ENCODE measurements at regions not wholly inside any gene's neighbourhood (a gene's known extent, or its start where the extent isn't known, plus 50 kb on each side); places are given as distances from the start of the nearest gene placed in this dataset.
"Not testable (repeated sequence)": the region's sequence is repeated elsewhere in the genome, so short reads cannot be mapped to it uniquely, and the experiment has no call there.

DNA sequence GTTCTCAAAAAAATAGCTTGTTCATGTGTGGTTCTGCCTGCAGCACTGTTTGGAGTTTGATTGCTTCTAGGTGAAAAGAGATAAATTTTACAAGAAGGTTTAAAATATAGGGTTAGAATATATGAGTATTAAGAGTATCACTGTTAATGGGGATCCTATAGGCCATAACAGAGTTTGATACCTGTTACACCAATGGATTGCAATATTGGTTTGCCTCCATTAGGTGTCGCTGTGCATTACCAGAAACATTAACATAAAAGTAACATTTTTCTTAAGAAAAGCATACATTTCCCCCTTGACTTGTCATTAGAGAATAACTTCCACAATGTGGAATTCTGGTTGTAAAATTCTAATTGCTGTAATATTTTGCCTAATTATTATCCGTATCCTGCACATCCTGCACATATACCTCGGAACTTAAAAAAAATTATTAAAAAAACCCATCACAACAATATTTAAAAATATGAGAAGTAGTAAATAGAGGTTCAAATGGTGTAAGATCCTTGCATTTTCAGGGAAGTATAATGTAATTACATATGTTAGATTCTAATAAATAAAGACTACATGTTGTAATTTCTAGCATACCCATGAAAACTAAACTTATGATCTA is 63.0 kb downstream of the CYP4A11 start:
- TF ChIP-seq, protein P1, sequence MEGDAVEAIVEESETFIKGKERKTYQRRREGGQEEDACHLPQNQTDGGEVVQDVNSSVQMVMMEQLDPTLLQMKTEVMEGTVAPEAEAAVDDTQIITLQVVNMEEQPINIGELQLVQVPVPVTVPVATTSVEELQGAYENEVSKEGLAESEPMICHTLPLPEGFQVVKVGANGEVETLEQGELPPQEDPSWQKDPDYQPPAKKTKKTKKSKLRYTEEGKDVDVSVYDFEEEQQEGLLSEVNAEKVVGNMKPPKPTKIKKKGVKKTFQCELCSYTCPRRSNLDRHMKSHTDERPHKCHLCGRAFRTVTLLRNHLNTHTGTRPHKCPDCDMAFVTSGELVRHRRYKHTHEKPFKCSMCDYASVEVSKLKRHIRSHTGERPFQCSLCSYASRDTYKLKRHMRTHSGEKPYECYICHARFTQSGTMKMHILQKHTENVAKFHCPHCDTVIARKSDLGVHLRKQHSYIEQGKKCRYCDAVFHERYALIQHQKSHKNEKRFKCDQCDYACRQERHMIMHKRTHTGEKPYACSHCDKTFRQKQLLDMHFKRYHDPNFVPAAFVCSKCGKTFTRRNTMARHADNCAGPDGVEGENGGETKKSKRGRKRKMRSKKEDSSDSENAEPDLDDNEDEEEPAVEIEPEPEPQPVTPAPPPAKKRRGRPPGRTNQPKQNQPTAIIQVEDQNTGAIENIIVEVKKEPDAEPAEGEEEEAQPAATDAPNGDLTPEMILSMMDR (IDR thresholded peaks at IDR 0.05; ENCODE audit: control extremely low read depth, extremely low read depth, low read depth, missing control alignments) = peak; percentile 51
- POLR2A ChIA-PET; CTCF ChIA-PET; DNase-seq (ENCODE audit: extremely low spot score): not testable (repeated sequence)

DNA sequence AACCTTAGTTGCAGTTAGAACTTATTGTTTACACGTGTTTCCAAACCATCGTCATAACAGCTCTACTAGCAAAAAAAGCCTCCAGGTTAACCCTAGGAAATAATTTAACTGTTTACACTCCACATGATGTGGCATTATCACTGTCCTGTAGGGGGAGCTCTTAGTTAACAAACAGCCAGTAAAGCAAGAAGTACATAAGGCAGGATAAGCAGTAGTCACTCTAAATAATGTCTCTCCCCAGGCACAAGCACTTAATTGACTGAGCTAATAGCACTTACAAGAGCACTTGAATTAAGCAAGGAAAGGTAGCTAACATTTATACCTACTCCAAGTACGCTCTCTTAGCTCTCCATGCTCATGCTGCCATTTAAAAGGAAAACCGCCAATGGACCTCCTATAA is 65.2 kb downstream of the CYP4A11 start:
- CTCF ChIA-PET; DNase-seq (ENCODE audit: extremely low spot score); POLR2A ChIA-PET: not testable (repeated sequence)
